GM04504 (cell line): ENCODE measurements at regions not wholly inside any gene's neighbourhood (a gene's known extent, or its start where the extent isn't known, plus 50 kb on each side); places are given as distances from the start of the nearest gene placed in this dataset.
"Not testable (repeated sequence)": the region's sequence is repeated elsewhere in the genome, so short reads cannot be mapped to it uniquely, and the experiment has no call there.

Source experiments
- DNase-seq: peaks from one replicate; pipeline ENCODE4 v3.0.0-alpha.2; 2012; ENCODE audit warnings: low read depth

- no peak for DNase-seq
Measured at GRCh38 chr4:103853146-103853545, 133.4 kb upstream of the TACR3 start.

GRCh38 chr4:103845075-103845474 is 125.3 kb upstream of the TACR3 start:
- DNase-seq: no peak

GRCh38 chr4:103842637-103843239 is 123.0 kb upstream of the TACR3 start:
- DNase-seq: no peak

- no peak for DNase-seq
Measured at GRCh38 chr4:103842076-103842475, 122.3 kb upstream of the TACR3 start.

- not testable (repeated sequence) for DNase-seq
Measured at GRCh38 chr4:103810308-103810707, 90.5 kb upstream of the TACR3 start.

GRCh38 chr4:103802766-103803165 is 83.0 kb upstream of the TACR3 start:
- DNase-seq: no peak

- DNase-seq: no peak
Measured at GRCh38 chr4:103787057-103787456, 67.3 kb upstream of the TACR3 start.

- no peak for DNase-seq
Measured at GRCh38 chr4:103786593-103786992, 66.8 kb upstream of the TACR3 start.

- DNase-seq: no peak
Measured at GRCh38 chr4:103786014-103786413, 66.2 kb upstream of the TACR3 start.

- DNase-seq: no peak
Measured at GRCh38 chr4:103778221-103778620, 58.4 kb upstream of the TACR3 start.

- no peak for DNase-seq
Measured at GRCh38 chr4:103774326-103774825, 54.6 kb upstream of the TACR3 start.

GRCh38 chr4:103773691-103774231 is 54.0 kb upstream of the TACR3 start:
- no peak for DNase-seq
